SKM-1 treated with dmso at 0.1 percent for 144 hours (cell line): ENCODE measurements at regions not wholly inside any gene's neighbourhood (a gene's known extent, or its start where the extent isn't known, plus 50 kb on each side); places are given as distances from the start of the nearest gene placed in this dataset.

Experiments
- DNase-seq: peaks from one replicate; lab custom pipeline; 2025; ENCODE audit not compliant: unreplicated experiment; lab: John Stamatoyannopoulos, UW

- DNase-seq = no peak
Observed at GRCh38 chr11:42170601-42171000, 711.1 kb upstream of the LRRC4C start.

GRCh38 chr11:42171046-42171445 is 711.6 kb upstream of the LRRC4C start:
- DNase-seq = no peak

GRCh38 chr11:42172441-42172840 is 713.0 kb upstream of the LRRC4C start:
- no peak for DNase-seq

- DNase-seq = no peak
Observed at GRCh38 chr11:42175203-42175602, 715.8 kb upstream of the LRRC4C start.

DNA sequence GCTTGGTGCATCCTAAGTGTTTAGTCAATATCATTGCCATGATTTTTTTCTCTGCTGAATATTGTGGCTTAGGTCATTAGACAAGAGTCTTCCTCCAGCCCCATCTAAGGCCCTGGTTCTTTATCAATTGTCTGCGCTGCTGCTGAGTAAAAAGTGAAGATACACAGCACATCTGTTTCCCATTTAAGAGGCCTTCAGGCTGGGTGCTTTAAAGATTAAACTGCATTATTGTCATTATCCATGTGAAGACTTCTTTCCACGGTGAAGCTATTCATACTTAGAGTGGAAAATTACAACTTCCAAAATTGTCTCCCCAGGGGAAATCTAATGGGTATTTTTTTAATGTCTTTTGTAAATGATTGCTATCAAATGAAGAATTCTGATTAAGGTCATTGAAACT is 719.8 kb upstream of the LRRC4C start:
- no peak for DNase-seq

- DNase-seq = no peak
Observed at GRCh38 chr11:42195289-42196013, 736.0 kb upstream of the LRRC4C start.

DNA sequence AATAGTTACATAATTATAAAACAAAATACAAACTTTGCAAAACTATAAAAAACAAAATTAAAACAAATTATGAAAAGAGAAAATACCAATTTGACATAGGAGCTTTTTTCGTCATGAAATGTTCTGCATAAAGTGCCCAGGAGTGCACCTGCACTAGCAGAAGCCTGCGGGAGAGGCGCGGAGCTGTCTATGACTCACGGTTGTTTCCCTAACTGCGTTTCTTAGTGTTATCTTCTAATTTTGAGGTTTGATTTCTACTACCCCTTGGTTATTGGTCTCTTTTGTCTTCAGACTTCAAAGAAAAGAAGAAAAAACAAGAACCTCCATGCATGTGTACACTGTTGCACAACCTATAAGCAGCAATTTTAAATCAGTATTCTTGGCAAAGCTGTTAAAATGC is 740.9 kb upstream of the LRRC4C start:
- no peak for DNase-seq

DNA sequence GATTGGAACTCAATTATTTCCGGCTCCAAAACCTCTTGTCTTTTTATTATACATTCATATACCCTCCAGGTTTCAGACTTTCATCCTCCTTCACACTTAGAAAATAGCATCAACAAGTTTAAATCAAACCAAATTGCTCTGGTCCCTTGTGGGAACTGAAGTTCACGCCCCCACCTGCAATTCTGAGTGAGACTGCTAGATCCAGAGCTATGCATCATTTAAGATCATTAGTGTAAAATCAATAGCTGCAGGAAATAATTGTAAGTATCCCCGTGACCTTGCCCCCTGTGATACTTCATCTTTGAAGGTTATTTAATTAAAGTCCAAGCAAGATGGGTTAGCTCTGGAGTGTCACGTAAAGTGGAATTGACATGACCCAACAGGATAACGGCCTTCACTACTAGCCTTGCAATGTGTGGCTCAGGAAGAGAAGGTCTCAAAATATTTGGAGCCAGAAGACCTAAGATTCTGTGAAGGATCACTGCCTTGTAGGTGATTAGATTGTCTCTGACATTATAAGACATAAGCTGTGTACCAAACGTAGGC is 742.2 kb upstream of the LRRC4C start:
- DNase-seq = no peak

- DNase-seq = no peak
Observed at GRCh38 chr11:42205518-42205917, 746.1 kb upstream of the LRRC4C start.

- no peak for DNase-seq
Observed at GRCh38 chr11:42225664-42226063, 766.2 kb upstream of the LRRC4C start.

DNA sequence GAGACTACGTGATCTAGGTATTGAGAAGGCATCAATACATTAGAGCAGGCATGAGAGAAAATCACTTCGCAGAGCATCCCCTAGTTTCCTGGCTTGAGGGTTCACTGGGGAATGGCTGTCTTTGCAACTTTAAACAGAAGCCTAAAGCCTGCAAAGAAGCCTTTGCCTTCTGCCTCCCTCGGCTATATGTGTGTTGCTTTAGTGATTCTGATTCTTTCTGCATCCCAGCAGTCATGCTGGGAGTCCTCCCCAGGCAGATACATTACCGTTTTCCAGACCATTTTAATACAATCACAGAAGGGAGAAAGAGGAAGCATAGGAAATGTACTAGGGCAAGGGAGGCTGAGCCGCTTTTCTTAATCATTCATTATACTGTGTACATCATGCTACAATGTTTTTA is 773.2 kb upstream of the LRRC4C start:
- DNase-seq = no peak

DNA sequence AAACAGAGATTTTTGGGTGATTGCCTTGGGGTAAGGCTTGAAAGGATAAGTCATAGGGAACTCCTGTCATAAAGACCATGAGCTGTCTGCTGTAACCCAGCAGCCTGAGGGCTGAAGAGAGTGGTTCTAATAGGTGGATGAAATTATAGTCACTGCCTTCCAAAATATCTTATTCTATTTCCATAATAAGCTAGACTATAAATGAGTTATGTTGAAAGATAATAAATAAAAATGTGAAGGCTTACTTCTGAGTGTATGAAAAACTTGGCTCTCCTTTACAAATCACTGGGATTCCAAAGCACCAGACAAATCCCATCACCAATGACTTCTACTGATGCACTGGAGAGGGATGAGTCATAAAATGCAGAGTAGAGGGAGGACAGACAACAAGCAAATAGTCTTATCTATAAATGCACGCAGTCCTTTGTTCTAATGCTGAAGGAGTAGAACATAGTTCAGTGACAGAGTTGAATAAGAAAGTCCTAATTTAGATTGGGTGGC is 775.0 kb upstream of the LRRC4C start:
- DNase-seq = no peak

GRCh38 chr11:42237701-42238235 is 778.3 kb upstream of the LRRC4C start:
- no peak for DNase-seq

DNA sequence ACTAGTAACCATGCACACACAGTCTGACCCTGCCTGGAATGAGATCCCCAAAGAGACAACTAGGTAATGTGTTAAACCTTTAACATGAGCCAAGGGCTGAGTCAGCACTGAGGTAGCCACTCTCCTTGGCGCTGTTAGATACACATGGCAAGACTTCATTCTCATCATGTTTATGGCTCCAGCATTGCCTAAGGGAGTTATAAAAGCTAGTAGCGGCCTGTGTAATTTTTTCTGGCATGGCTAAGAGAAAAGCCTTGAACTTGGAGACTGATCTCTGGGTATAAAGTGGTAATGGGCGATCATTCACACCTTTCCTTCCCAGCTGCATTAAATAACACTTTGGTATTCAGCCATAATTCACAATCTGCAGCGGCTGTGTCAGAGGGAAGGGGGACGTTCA is 779.7 kb upstream of the LRRC4C start:
- DNase-seq = no peak

DNA sequence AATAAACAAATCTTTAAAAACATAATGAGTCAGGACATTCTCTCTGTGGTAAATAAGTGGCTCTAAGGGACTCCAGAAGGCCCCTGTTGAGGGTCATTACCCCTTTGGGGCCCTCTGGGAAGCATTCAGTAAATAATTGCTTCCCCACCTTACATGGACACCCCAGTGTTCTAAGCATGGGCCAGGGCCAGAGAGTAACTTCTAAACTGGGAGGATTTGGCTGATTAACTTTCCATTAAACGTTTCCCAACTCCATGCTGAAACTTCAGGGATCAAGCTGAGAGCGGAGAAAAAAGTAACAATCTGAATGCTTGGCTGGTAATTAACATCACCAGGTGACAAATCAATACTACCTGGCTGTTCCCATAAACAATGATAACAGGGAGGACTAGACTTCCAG is 783.9 kb upstream of the LRRC4C start:
- DNase-seq = no peak

DNA sequence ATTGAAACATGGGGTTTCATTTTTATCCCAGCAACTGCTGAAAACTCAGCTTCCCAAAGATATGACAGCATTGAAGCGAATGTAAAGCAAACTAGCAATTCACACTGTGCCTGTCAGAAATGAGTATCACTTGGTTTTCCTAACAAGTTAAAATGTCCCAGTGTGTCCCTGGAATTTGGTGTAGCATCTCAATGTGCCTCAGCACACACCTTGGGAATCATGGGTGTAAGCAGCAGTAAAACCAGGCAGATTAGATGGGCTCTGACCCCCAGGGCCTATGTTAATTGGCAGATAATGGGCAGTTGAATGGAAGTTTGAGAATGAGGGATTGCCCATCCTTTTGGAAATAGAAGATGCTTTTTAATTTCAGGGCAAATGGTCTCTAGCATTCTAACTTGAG is 784.9 kb upstream of the LRRC4C start:
- no peak for DNase-seq

GRCh38 chr11:42249401-42249800 is 789.9 kb upstream of the LRRC4C start:
- no peak for DNase-seq

DNA sequence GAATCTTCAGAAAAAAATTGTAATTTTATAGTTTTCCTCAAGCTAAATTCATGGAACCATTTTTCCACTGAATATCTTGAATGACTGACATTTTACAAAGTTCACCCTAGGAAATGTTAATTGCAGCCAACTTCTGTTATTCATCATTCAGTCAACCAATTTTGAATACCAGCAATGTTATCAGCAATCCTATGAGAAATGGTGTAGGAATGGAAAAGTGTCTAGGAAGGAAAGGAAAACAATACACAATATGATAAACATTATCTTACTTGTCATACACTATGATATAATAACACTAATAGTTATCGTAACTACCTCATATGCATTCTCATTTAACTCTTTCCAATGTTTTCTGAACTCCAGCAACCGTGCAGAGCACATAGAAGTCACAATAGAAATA is 790.5 kb upstream of the LRRC4C start:
- no peak for DNase-seq

- no peak for DNase-seq
Observed at GRCh38 chr11:42251984-42252383, 792.5 kb upstream of the LRRC4C start.

GRCh38 chr11:42253156-42253555 is 793.7 kb upstream of the LRRC4C start:
- DNase-seq = peak; percentile 84

GRCh38 chr11:42255906-42256305 is 796.5 kb upstream of the LRRC4C start:
- DNase-seq = no peak

GRCh38 chr11:42257534-42257933 is 798.1 kb upstream of the LRRC4C start:
- no peak for DNase-seq

DNA sequence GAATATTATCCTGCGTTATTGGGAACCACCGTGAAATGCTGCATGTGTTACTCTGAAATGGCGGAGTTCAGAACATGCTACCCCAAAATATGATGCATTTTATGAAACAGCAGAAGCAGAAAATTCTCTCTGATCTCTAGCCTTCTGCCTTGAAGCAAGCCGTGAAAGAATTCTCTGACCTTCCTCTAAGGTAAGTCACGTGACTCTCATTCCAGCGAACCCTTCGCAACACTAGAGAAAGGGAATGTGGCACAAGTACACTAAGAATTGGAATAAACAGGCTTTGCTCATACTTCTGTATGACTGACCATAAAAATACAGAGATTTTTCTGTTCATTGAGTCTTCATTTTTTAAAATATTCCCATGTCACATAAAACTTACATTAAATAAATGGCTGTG is 805.6 kb upstream of the LRRC4C start:
- DNase-seq = no peak
